ENCODE measurements at regions not wholly inside any gene's neighbourhood (a gene's known extent, or its start where the extent isn't known, plus 50 kb on each side); places are given as distances from the start of the nearest gene placed in this dataset.

- DNase-seq (no peak), FAIRE-seq (no peak)
- Histone ChIP-seq H3K9me3 (ENCODE audit: control insufficient read depth in 2 of 2, insufficient read depth in 1 of 2, low read depth in 1 of 2, low read length in 1 of 2) (no peaks in the 10 kb centered on the region), H3K4me1 (ENCODE audit: control insufficient read depth in 3 of 3, insufficient read depth in 2 of 3, low read depth in 1 of 3, low read length in 2 of 3) (peaks cover 0 to 30% (median 0%) of the 10 kb centered on the region in 3 donors), H3K36me3 (ENCODE audit: control insufficient read depth in 3 of 3, insufficient read depth in 2 of 3, low read depth in 1 of 3, low read length in 3 of 3) (no peaks in the 10 kb centered on the region), H3K27me3 (ENCODE audit: control insufficient read depth in 3 of 3, insufficient read depth in 3 of 3, low read length in 3 of 3) (peaks cover 0 to 2% (median 0%) of the 10 kb centered on the region in 3 donors), H3K4me3 (ENCODE audit: low read depth in 1 of 3, low read length in 3 of 3) (no peak overlapping the region), H3K27ac (ENCODE audit: low read depth in 1 of 3, low read length in 2 of 3) (no peak overlapping the region)
- 81 to 83% (median 82%) methylated on average over 6 of the region's 6 CpGs for WGBS, 3 donors
These were observed 87.4 kb upstream of the HSPA9 start for GRCh38 chr5:138662599-138662998.

GRCh38 chr5:138661991-138662434 is 86.8 kb upstream of the HSPA9 start:
- Histone ChIP-seq H3K36me3 (ENCODE audit: control insufficient read depth in 3 of 3, insufficient read depth in 2 of 3, low read depth in 1 of 3, low read length in 3 of 3) (no peaks in the 10 kb centered on the region), H3K27me3 (ENCODE audit: control insufficient read depth in 3 of 3, insufficient read depth in 3 of 3, low read length in 3 of 3) (peaks cover 0 to 2% (median 0%) of the 10 kb centered on the region in 3 donors), H3K4me3 (ENCODE audit: low read depth in 1 of 3, low read length in 3 of 3) (no peak overlapping the region), H3K9me3 (ENCODE audit: control insufficient read depth in 2 of 2, insufficient read depth in 1 of 2, low read depth in 1 of 2, low read length in 1 of 2) (no peaks in the 10 kb centered on the region), H3K27ac (ENCODE audit: low read depth in 1 of 3, low read length in 2 of 3) (no peak overlapping the region), H3K4me1 (ENCODE audit: control insufficient read depth in 3 of 3, insufficient read depth in 2 of 3, low read depth in 1 of 3, low read length in 2 of 3) (peaks cover 0 to 30% (median 0%) of the 10 kb centered on the region in 3 donors)
- WGBS, 3 donors, result 55 to 75% (median 68%) methylated on average over 5 of the region's 5 CpGs
- DNase-seq (no peak), FAIRE-seq (no peak)

GRCh38 chr5:138661291-138661960 is 86.2 kb upstream of the HSPA9 start:
- H3K4me1 ChIP-seq (ENCODE audit: control insufficient read depth in 3 of 3, insufficient read depth in 2 of 3, low read depth in 1 of 3, low read length in 2 of 3), result peaks cover 0 to 27% (median 0%) of the 10 kb centered on the region in 3 donors
- no peaks in the 10 kb centered on the region for H3K9me3 ChIP-seq (ENCODE audit: control insufficient read depth in 2 of 2, insufficient read depth in 1 of 2, low read depth in 1 of 2, low read length in 1 of 2)
- H3K27me3 ChIP-seq (ENCODE audit: control insufficient read depth in 3 of 3, insufficient read depth in 3 of 3, low read length in 3 of 3), result peaks cover 0 to 2% (median 0%) of the 10 kb centered on the region in 3 donors
- H3K36me3 ChIP-seq (ENCODE audit: control insufficient read depth in 3 of 3, insufficient read depth in 2 of 3, low read depth in 1 of 3, low read length in 3 of 3), result no peaks in the 10 kb centered on the region
- H3K27ac ChIP-seq (ENCODE audit: low read depth in 1 of 3, low read length in 2 of 3), result no peak overlapping the region
- DNase-seq, result no peak
- FAIRE-seq, result no peak
- H3K4me3 ChIP-seq (ENCODE audit: low read depth in 1 of 3, low read length in 3 of 3), result no peak overlapping the region
- WGBS, 3 donors, result 89 to 93% (median 89%) methylated on average over 19 of the region's 19 CpGs

GRCh38 chr5:138660051-138660572 is 84.9 kb upstream of the HSPA9 start:
- no peak overlapping the region for H3K27ac ChIP-seq (ENCODE audit: low read depth in 1 of 3, low read length in 2 of 3)
- DNase-seq, result no peak
- 36 to 60% (median 44%) methylated on average over 4 of the region's 4 CpGs for WGBS, 3 donors
- peaks cover 0 to 2% (median 0%) of the 10 kb centered on the region in 3 donors for H3K27me3 ChIP-seq (ENCODE audit: control insufficient read depth in 3 of 3, insufficient read depth in 3 of 3, low read length in 3 of 3)
- FAIRE-seq, result no peak
- no peak overlapping the region for H3K4me3 ChIP-seq (ENCODE audit: low read depth in 1 of 3, low read length in 3 of 3)
- no peaks in the 10 kb centered on the region for H3K36me3 ChIP-seq (ENCODE audit: control insufficient read depth in 3 of 3, insufficient read depth in 2 of 3, low read depth in 1 of 3, low read length in 3 of 3)
- H3K4me1 ChIP-seq (ENCODE audit: control insufficient read depth in 3 of 3, insufficient read depth in 2 of 3, low read depth in 1 of 3, low read length in 2 of 3), result peaks cover 0 to 21% (median 0%) of the 10 kb centered on the region in 3 donors
- no peaks in the 10 kb centered on the region for H3K9me3 ChIP-seq (ENCODE audit: control insufficient read depth in 2 of 2, insufficient read depth in 1 of 2, low read depth in 1 of 2, low read length in 1 of 2)

GRCh38 chr5:138659561-138659960 is 84.4 kb upstream of the HSPA9 start:
- FAIRE-seq (no peak), DNase-seq (no peak)
- H3K4me1 ChIP-seq (ENCODE audit: control insufficient read depth in 3 of 3, insufficient read depth in 2 of 3, low read depth in 1 of 3, low read length in 2 of 3), result peaks cover 0 to 16% (median 0%) of the 10 kb centered on the region in 3 donors
- no peak overlapping the region for H3K27ac ChIP-seq (ENCODE audit: low read depth in 1 of 3, low read length in 2 of 3)
- no peak overlapping the region for H3K4me3 ChIP-seq (ENCODE audit: low read depth in 1 of 3, low read length in 3 of 3)
- H3K9me3 ChIP-seq (ENCODE audit: control insufficient read depth in 2 of 2, insufficient read depth in 1 of 2, low read depth in 1 of 2, low read length in 1 of 2), result no peaks in the 10 kb centered on the region
- WGBS, 3 donors, result 71 to 87% (median 85%) methylated on average over 3 of the region's 3 CpGs
- no peaks in the 10 kb centered on the region for H3K36me3 ChIP-seq (ENCODE audit: control insufficient read depth in 3 of 3, insufficient read depth in 2 of 3, low read depth in 1 of 3, low read length in 3 of 3)
- peaks cover 0 to 2% (median 0%) of the 10 kb centered on the region in 3 donors for H3K27me3 ChIP-seq (ENCODE audit: control insufficient read depth in 3 of 3, insufficient read depth in 3 of 3, low read length in 3 of 3)

- FAIRE-seq, result no peak
- peaks cover 0 to 2% (median 0%) of the 10 kb centered on the region in 3 donors for H3K27me3 ChIP-seq (ENCODE audit: control insufficient read depth in 3 of 3, insufficient read depth in 3 of 3, low read length in 3 of 3)
These were observed 83.9 kb upstream of the HSPA9 start for GRCh38 chr5:138659121-138659520.

GRCh38 chr5:138658676-138659075 is 83.5 kb upstream of the HSPA9 start:
- H3K27ac ChIP-seq (ENCODE audit: low read depth in 1 of 3, low read length in 2 of 3), result no peak overlapping the region
- no peaks in the 10 kb centered on the region for H3K9me3 ChIP-seq (ENCODE audit: control insufficient read depth in 2 of 2, insufficient read depth in 1 of 2, low read depth in 1 of 2, low read length in 1 of 2)
- FAIRE-seq (no peak), DNase-seq (no peak)
- H3K4me3 ChIP-seq (ENCODE audit: low read depth in 1 of 3, low read length in 3 of 3), result no peak overlapping the region
- no peaks in the 10 kb centered on the region for H3K36me3 ChIP-seq (ENCODE audit: control insufficient read depth in 3 of 3, insufficient read depth in 2 of 3, low read depth in 1 of 3, low read length in 3 of 3)
- peaks cover 0 to 10% (median 0%) of the 10 kb centered on the region in 3 donors for H3K4me1 ChIP-seq (ENCODE audit: control insufficient read depth in 3 of 3, insufficient read depth in 2 of 3, low read depth in 1 of 3, low read length in 2 of 3)
- peaks cover 0 to 2% (median 0%) of the 10 kb centered on the region in 3 donors for H3K27me3 ChIP-seq (ENCODE audit: control insufficient read depth in 3 of 3, insufficient read depth in 3 of 3, low read length in 3 of 3)
- WGBS, 3 donors, result 64 to 76% (median 74%) methylated on average over 6 of the region's 6 CpGs

More at GRCh38 chr5:138659121-138659520, 83.9 kb upstream of the HSPA9 start:
- Histone ChIP-seq H3K9me3 (ENCODE audit: control insufficient read depth in 2 of 2, insufficient read depth in 1 of 2, low read depth in 1 of 2, low read length in 1 of 2) (no peaks in the 10 kb centered on the region), H3K27ac (ENCODE audit: low read depth in 1 of 3, low read length in 2 of 3) (no peak overlapping the region), H3K4me3 (ENCODE audit: low read depth in 1 of 3, low read length in 3 of 3) (no peak overlapping the region), H3K36me3 (ENCODE audit: control insufficient read depth in 3 of 3, insufficient read depth in 2 of 3, low read depth in 1 of 3, low read length in 3 of 3) (no peaks in the 10 kb centered on the region), H3K4me1 (ENCODE audit: control insufficient read depth in 3 of 3, insufficient read depth in 2 of 3, low read depth in 1 of 3, low read length in 2 of 3) (peaks cover 0 to 11% (median 0%) of the 10 kb centered on the region in 3 donors)
- no peak for DNase-seq
- WGBS, 3 donors, result 90 to 92% (median 92%) methylated on average over 3 of the region's 3 CpGs

- H3K9me3 ChIP-seq (ENCODE audit: control insufficient read depth in 2 of 2, insufficient read depth in 1 of 2, low read depth in 1 of 2, low read length in 1 of 2), result no peaks in the 10 kb centered on the region
- H3K4me1 ChIP-seq (ENCODE audit: control insufficient read depth in 3 of 3, insufficient read depth in 2 of 3, low read depth in 1 of 3, low read length in 2 of 3), result peaks cover 0 to 3% (median 0%) of the 10 kb centered on the region in 3 donors
- no peaks in the 10 kb centered on the region for H3K36me3 ChIP-seq (ENCODE audit: control insufficient read depth in 3 of 3, insufficient read depth in 2 of 3, low read depth in 1 of 3, low read length in 3 of 3)
- no peak overlapping the region for H3K4me3 ChIP-seq (ENCODE audit: low read depth in 1 of 3, low read length in 3 of 3)
- DNase-seq (no peak), FAIRE-seq (no peak)
- H3K27ac ChIP-seq (ENCODE audit: low read depth in 1 of 3, low read length in 2 of 3), result no peak overlapping the region
- H3K27me3 ChIP-seq (ENCODE audit: control insufficient read depth in 3 of 3, insufficient read depth in 3 of 3, low read length in 3 of 3), result no peaks in the 10 kb centered on the region
- 87 to 93% (median 91%) methylated on average over 4 of the region's 4 CpGs for WGBS, 3 donors
These were observed 82.2 kb upstream of the HSPA9 start for GRCh38 chr5:138657360-138657759.

Measured in small intestine (tissue), 7 donors.